Suprapubic skin (tissue), 4 donors: ENCODE measurements at regions not wholly inside any gene's neighbourhood (a gene's known extent, or its start where the extent isn't known, plus 50 kb on each side); places are given as distances from the start of the nearest gene placed in this dataset.

Experiments
- EP300 ChIP-seq: sonication (generic); formaldehyde crosslinking; IDR thresholded peaks from one replicate; pipeline ENCODE4 v1.6.1; 2017; ENCODE audit warnings: antibody characterized with exemption
- POLR2A ChIP-seq, 2 donors: fragments of 450-650 bp; IDR thresholded peaks; one replicate each; pipeline ENCODE4 v1.6.1; 2017; ENCODE audit warnings: antibody characterized with exemption in 2 of 2, mild to moderate bottlenecking in 2 of 2, moderate library complexity in 2 of 2
- POLR2AphosphoS5 ChIP-seq, 3 donors: sonication (generic); formaldehyde crosslinking; IDR thresholded peaks; one replicate each; pipeline ENCODE4 v1.6.1; 2017; ENCODE audit warnings: antibody characterized with exemption in 3 of 3
- TF ChIP-seq, protein P1 (sequence below), 2 donors: fragments of 200-600 bp in 1 of 2; fragments of 450-650 bp in 1 of 2; sonication (generic) in 1 of 2; IDR thresholded peaks; one replicate each; pipeline ENCODE4 v1.5.1; 2016 to 2019; ENCODE audit warnings: antibody characterized with exemption in 2 of 2, mild to moderate bottlenecking in 1 of 2, moderate library complexity in 1 of 2

DNA sequence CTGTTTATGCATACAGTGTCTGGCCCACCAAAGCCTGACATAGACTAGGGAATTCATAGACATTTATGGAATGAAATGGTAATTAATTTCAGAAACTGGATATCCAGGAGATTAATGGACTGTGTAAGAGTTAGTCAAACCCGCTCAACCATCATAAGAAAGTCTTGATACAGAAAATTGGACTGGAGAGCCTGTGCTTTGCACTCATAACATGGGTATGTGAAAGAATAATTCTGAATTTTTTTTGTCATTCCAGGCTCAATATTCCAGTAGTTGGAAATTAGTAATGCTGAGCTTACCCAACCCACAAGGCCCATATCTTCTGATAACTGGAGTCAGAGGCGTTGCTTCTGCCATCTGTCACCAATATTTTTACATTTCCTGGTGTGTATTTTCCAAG is 799.7 kb upstream of the IGFBP3 start:
- TF ChIP-seq, protein P1, sequence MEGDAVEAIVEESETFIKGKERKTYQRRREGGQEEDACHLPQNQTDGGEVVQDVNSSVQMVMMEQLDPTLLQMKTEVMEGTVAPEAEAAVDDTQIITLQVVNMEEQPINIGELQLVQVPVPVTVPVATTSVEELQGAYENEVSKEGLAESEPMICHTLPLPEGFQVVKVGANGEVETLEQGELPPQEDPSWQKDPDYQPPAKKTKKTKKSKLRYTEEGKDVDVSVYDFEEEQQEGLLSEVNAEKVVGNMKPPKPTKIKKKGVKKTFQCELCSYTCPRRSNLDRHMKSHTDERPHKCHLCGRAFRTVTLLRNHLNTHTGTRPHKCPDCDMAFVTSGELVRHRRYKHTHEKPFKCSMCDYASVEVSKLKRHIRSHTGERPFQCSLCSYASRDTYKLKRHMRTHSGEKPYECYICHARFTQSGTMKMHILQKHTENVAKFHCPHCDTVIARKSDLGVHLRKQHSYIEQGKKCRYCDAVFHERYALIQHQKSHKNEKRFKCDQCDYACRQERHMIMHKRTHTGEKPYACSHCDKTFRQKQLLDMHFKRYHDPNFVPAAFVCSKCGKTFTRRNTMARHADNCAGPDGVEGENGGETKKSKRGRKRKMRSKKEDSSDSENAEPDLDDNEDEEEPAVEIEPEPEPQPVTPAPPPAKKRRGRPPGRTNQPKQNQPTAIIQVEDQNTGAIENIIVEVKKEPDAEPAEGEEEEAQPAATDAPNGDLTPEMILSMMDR (IDR thresholded peaks at IDR 0.05): no peak
- TF ChIP-seq POLR2A (IDR thresholded peaks at IDR 0.05): no peak
- TF ChIP-seq EP300: no peak
- TF ChIP-seq POLR2AphosphoS5 (IDR thresholded peaks at IDR 0.05): no peak
